ENCODE measurements at regions not wholly inside any gene's neighbourhood (a gene's known extent, or its start where the extent isn't known, plus 50 kb on each side); places are given as distances from the start of the nearest gene placed in this dataset.
"Not testable (repeated sequence)": the region's sequence is repeated elsewhere in the genome, so short reads cannot be mapped to it uniquely, and the experiment has no call there.

GRCh38 chr12:105664765-105665164 lies 334.3 kb downstream of the C12orf75 start:
- DNase-seq = not testable (repeated sequence)

GRCh38 chr12:105665366-105665765 lies 334.9 kb downstream of the C12orf75 start:
- DNase-seq = no peak

- no peak for DNase-seq
These were observed 337.7 kb downstream of the C12orf75 start for GRCh38 chr12:105667973-105668743.

- DNase-seq = no peak
These were observed 340.2 kb downstream of the C12orf75 start for GRCh38 chr12:105670672-105671071.

- no peak for DNase-seq
These were observed 341.2 kb downstream of the C12orf75 start for GRCh38 chr12:105671720-105672119.

GRCh38 chr12:105672121-105672975 lies 341.9 kb downstream of the C12orf75 start:
- DNase-seq = no peak

- DNase-seq = no peak
These were observed 344.6 kb downstream of the C12orf75 start for GRCh38 chr12:105674871-105675699.

- DNase-seq = no peak
These were observed 346.2 kb downstream of the C12orf75 start for GRCh38 chr12:105676694-105677093.

GRCh38 chr12:105677672-105678071 lies 347.2 kb downstream of the C12orf75 start:
- no peak for DNase-seq

GRCh38 chr12:105679982-105680381 lies 349.5 kb downstream of the C12orf75 start:
- DNase-seq = no peak

GRCh38 chr12:105681341-105681740 lies 350.9 kb downstream of the C12orf75 start:
- no peak for DNase-seq

- not testable (repeated sequence) for DNase-seq
These were observed 352.3 kb downstream of the C12orf75 start for GRCh38 chr12:105682821-105683220.

- DNase-seq = not testable (repeated sequence)
These were observed 353.3 kb downstream of the C12orf75 start for GRCh38 chr12:105683836-105684235.

GRCh38 chr12:105698075-105698474 lies 367.6 kb downstream of the C12orf75 start:
- no peak for DNase-seq

- no peak for DNase-seq
These were observed 368.7 kb downstream of the C12orf75 start for GRCh38 chr12:105699209-105699608.

- DNase-seq = no peak
These were observed 374.3 kb downstream of the C12orf75 start for GRCh38 chr12:105704787-105705186.

- DNase-seq = no peak
These were observed 374.7 kb downstream of the C12orf75 start for GRCh38 chr12:105705235-105705634.

- peak; percentile 16 for DNase-seq
These were observed 375.3 kb downstream of the C12orf75 start for GRCh38 chr12:105705765-105706164.

GRCh38 chr12:105706321-105706972 lies 376.0 kb downstream of the C12orf75 start:
- peak; percentile 57 for DNase-seq

GRCh38 chr12:105706973-105707334 lies 376.5 kb downstream of the C12orf75 start:
- DNase-seq = no peak

GRCh38 chr12:105713606-105714305 lies 383.3 kb downstream of the C12orf75 start:
- DNase-seq = no peak

- no peak for DNase-seq
These were observed 386.1 kb downstream of the C12orf75 start for GRCh38 chr12:105716621-105717020.
